ENCODE measurements at regions not wholly inside any gene's neighbourhood (a gene's known extent, or its start where the extent isn't known, plus 50 kb on each side); places are given as distances from the start of the nearest gene placed in this dataset.
"Not testable (repeated sequence)": the region's sequence is repeated elsewhere in the genome, so short reads cannot be mapped to it uniquely, and the experiment has no call there.

GRCh38 chr15:24557281-24557680, 118.3 kb upstream of the NPAP1 start:
- not testable (repeated sequence) for DNase-seq

DNA sequence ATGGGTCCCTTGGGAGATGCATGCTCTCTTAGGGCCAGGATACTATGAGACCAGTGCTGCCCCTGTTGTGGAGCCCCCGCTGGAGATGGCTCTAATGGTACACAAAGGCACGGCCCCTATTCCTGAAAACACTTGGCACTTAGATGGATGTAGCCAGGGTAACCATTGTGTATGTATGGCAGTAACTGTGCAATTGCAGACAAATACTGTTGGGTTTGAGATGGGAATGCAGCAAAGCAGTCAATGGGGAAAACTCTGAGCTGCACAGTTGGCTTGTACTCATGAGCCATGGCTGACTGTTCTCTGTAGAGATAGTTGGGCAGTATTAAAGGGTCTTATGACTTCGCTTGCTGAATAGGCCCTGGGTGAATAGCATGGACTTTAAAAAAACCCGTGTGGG, 67.9 kb upstream of the NPAP1 start:
- DNase-seq: no peak

GRCh38 chr15:24617646-24618045, 57.9 kb upstream of the NPAP1 start:
- DNase-seq: no peak

DNA sequence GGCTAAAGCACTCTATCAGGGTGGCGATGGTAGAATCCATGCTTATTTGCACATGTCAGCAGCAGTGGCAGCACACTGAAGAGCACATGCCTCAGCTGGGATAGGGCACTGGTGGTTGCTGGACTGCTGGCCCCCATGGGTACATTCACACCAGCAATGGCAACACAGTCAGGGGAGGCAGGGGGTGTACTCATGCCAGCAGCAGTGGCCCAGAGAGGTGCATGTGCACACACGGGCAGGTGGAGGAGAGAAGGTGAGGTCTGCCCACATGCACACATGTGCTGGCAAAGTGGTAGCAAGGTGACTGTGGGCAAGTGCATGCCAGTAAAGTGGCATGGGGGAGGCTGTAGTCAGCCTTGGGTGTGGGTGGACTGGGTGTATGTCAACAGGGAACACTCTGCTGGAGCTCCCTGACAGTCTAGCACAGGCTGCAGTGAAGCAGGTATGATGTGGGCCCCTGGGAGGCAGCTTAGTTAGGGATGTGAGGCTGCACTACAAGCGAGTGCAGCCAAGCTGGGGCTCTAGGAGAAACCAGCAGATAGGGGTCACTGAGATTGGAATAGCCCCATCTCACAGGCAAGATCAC, 53.9 kb upstream of the NPAP1 start:
- no peak for DNase-seq

Measured in NCI-H2029 (cell line).